K562 (cell line): ENCODE measurements at regions not wholly inside any gene's neighbourhood (a gene's known extent, or its start where the extent isn't known, plus 50 kb on each side); places are given as distances from the start of the nearest gene placed in this dataset.

Experiments used
- CTCFL ChIP-seq: IDR thresholded peaks from 2 replicates; pipeline ENCODE4 v1.6.1; 2011; ENCODE audit warnings: borderline replicate concordance, low read depth, mild to moderate bottlenecking, moderate library complexity, low read length; ENCODE audit not compliant: insufficient read depth, poor library complexity, severe bottlenecking
- HEY1 ChIP-seq: fragments of 250-450 bp; sonication (Bioruptor Pico); IDR thresholded peaks from 2 replicates; pipeline ENCODE4 v1.5.0; 2020; ENCODE audit warnings: mild to moderate bottlenecking, moderate library complexity, borderline replicate concordance
- HMG20A ChIP-seq: fragments of 450-650 bp; formaldehyde crosslinking; conservative IDR thresholded peaks from 2 replicates; pipeline ENCODE4 v1.4.0; 2020; ENCODE audit warnings: mild to moderate bottlenecking, mixed read lengths
- MAFK ChIP-seq: IDR thresholded peaks from 2 replicates; pipeline ENCODE4 v1.6.1; 2011; ENCODE audit warnings: low read length, improper control_type of control experiment
- MEIS2 ChIP-seq: fragments of 450-650 bp; IDR thresholded peaks from 2 replicates; pipeline ENCODE4 v1.6.1; 2014; ENCODE audit warnings: mild to moderate bottlenecking; ENCODE audit not compliant: partially characterized antibody
- MLLT1 ChIP-seq, 2 experiments: fragments of 450-650 bp; IDR thresholded peaks; 2 replicates each; pipeline ENCODE4 v1.6.1; 2016
- NCOA1 ChIP-seq: fragments of 450-650 bp; IDR thresholded peaks from 2 replicates; pipeline ENCODE4 v1.6.1; 2016; ENCODE audit warnings: low read depth
- PATZ1 ChIP-seq: fragments of 250-450 bp; sonication (Bioruptor Pico); IDR thresholded peaks from 2 replicates; pipeline ENCODE4 v1.5.0; 2020; ENCODE audit warnings: mild to moderate bottlenecking, borderline replicate concordance
- SFPQ ChIP-seq: fragments of 200-400 bp; formaldehyde crosslinking; IDR thresholded peaks from 2 replicates; pipeline ENCODE4 v1.6.1; 2017; ENCODE audit warnings: mild to moderate bottlenecking, low read depth, low read length, moderate library complexity
- ZBTB5 ChIP-seq: fragments of 450-650 bp; IDR thresholded peaks from 2 replicates; pipeline ENCODE4 v1.6.1; 2017; ENCODE audit warnings: antibody characterized with exemption
- ZNF23 ChIP-seq: fragments of 250-450 bp; sonication (Bioruptor Pico); IDR thresholded peaks from 2 replicates; pipeline ENCODE4 v1.4.0; 2020; ENCODE audit warnings: mild to moderate bottlenecking
- ZNF584 ChIP-seq: fragments of 200-800 bp; sonication (Bioruptor generic); IDR thresholded peaks from 2 replicates; pipeline ENCODE4 v1.6.1; 2016; ENCODE audit warnings: low read depth, mild to moderate bottlenecking, missing genetic modification characterization, missing compliant biosample characterization
- ZNF644 ChIP-seq: fragments of 200-800 bp; sonication (Bioruptor generic); IDR thresholded peaks from 2 replicates; pipeline ENCODE4 v1.6.1; 2016; ENCODE audit warnings: low read depth, missing genetic modification characterization, missing compliant biosample characterization
- ZNF740 ChIP-seq, 3 experiments: fragments of 200-800 bp in 1 of 3; sonication (Bioruptor generic) in 1 of 3; sonication (generic) in 1 of 3; formaldehyde crosslinking in 1 of 3; IDR thresholded peaks; 2 replicates each; pipeline versions ENCODE4 v1.6.1 to v1.8.0; 2016 to 2022; ENCODE audit warnings: mild to moderate bottlenecking in 2 of 3, missing compliant biosample characterization in 2 of 3, missing genetic modification characterization in 2 of 3, missing genetic modification reagents in 1 of 3

GRCh38 chr6:79777713-79778579 lies 146.8 kb downstream of the SH3BGRL2 start (continued):
- TF ChIP-seq ZNF740 (CRISPR knock-in tag; IDR thresholded peaks at IDR 0.05): no peak
- no peak for TF ChIP-seq ZNF740 (tag; IDR thresholded peaks at IDR 0.05)
- no peak for TF ChIP-seq CTCFL
- no peak for TF ChIP-seq HMG20A (CRISPR knock-in tag)
- TF ChIP-seq PATZ1 (CRISPR knock-in tag): no peak
- TF ChIP-seq ZNF644: no peak
- no peak for TF ChIP-seq ZNF23 (CRISPR knock-in tag)
- TF ChIP-seq SFPQ: no peak
- TF ChIP-seq NCOA1: no peak
- peak; percentile 68 for TF ChIP-seq MEIS2
- TF ChIP-seq ZBTB5: no peak
- no peak for TF ChIP-seq HEY1 (CRISPR knock-in tag)
- TF ChIP-seq ZNF584: no peak
- TF ChIP-seq MAFK: no peak
- no peak for TF ChIP-seq MLLT1 (IDR thresholded peaks at IDR 0.05)
